K562 (cell line): ENCODE measurements at regions not wholly inside any gene's neighbourhood (a gene's known extent, or its start where the extent isn't known, plus 50 kb on each side); places are given as distances from the start of the nearest gene placed in this dataset.

ENCODE experiments used
- ATAC-seq: fragments of 200-7000 bp; cut with Tn5 transposase; 3 replicates; pipeline ENCODE4 v1.9.1; 2020; ENCODE audit warnings: moderate library complexity
- BruUV-seq: library from RNA; stranded (reverse); fragments of 400-500 nt; replicated peaks from 2 replicates; lab custom pipeline; 2021; lab: Mats Ljungman, UMichigan
- CTCF ChIA-PET: fragments of 300-600 bp; formaldehyde crosslinking; extraction: SDS; loops from one replicate; lab custom pipeline; 2021; ENCODE audit warnings: low intra/inter-chr PET ratio; lab: Yijun Ruan, JAX
- POLR2A ChIA-PET: fragments of 300-600, 350-650 bp; sonication (Branson Sonifier 250); formaldehyde crosslinking; extraction: SDS; loops from one replicate; lab custom pipeline; 2021; ENCODE audit warnings: antibody characterized with exemption, inconsistent platforms; lab: Yijun Ruan, JAX
- DNase-seq, 4 experiments: peaks; one replicate each; pipeline versions ENCODE4 v3.0.0 to v3.0.0-alpha.2; 2011 to 2018; ENCODE audit warnings: low spot score in 3 of 4, mixed read lengths in 3 of 4; ENCODE audit errors: extremely low read depth in 1 of 4
- FAIRE-seq: peaks from 2 replicates; lab custom pipeline; 2011; peaks lifted over from hg19 to GRCh38; lab: Jason Lieb, UNC
- H2AFZ ChIP-seq: 2 replicates; pipeline ENCODE4 v1.6.0; 2011; ENCODE audit warnings: low read depth, low read length, control low read depth, inconsistent platforms
- H3K27ac ChIP-seq: fragments of 200-600 bp; 3 replicates; pipeline ENCODE4 v1.8.0; 2011; ENCODE audit warnings: low read depth, mild to moderate bottlenecking, control low read depth, inconsistent platforms, low read length, moderate library complexity, mixed read lengths; ENCODE audit errors: extremely low read depth
- H3K27me3 ChIP-seq, 2 experiments: fragments of 300-600 bp in 1 of 2; 2 replicates in 1 of 2; 3 replicates in 1 of 2; pipeline versions ENCODE4 v1.6.0 to v1.8.0; 2011; ENCODE audit warnings: inconsistent platforms in 2 of 2, low read length in 2 of 2, mild to moderate bottlenecking in 1 of 2, mixed read lengths in 1 of 2, moderate library complexity in 1 of 2; ENCODE audit not compliant: control insufficient read depth in 2 of 2, insufficient read depth in 2 of 2
- H3K36me3 ChIP-seq: fragments of 300-600 bp; 3 replicates; pipeline ENCODE4 v1.8.0; 2011; ENCODE audit warnings: mild to moderate bottlenecking, low read length, inconsistent platforms; ENCODE audit not compliant: control insufficient read depth, insufficient read depth
- H3K4me1 ChIP-seq, 2 experiments: fragments of 200-600 bp in 1 of 2; replicated peaks in 1 of 2; 2 replicates in 1 of 2; 3 replicates in 1 of 2; pipeline versions ENCODE4 v1.5.1 to v1.8.0; 2011; ENCODE audit warnings: inconsistent platforms in 2 of 2, low read length in 2 of 2, mild to moderate bottlenecking in 1 of 2, mixed read lengths in 1 of 2, moderate library complexity in 1 of 2; ENCODE audit not compliant: control insufficient read depth in 2 of 2, insufficient read depth in 2 of 2
- H3K4me2 ChIP-seq: 2 replicates; pipeline ENCODE4 v1.6.1; 2011; ENCODE audit warnings: low read length, control low read depth, inconsistent platforms, mixed read lengths; ENCODE audit not compliant: insufficient read depth
- H3K4me3 ChIP-seq: fragments of 200-600 bp; sonication (generic), shearing (Covaris generic); 2 replicates; pipeline ENCODE4 v1.5.1; 2016; ENCODE audit warnings: control low read depth, inconsistent platforms
- H3K79me2 ChIP-seq: fragments of 200-600 bp; 3 replicates; pipeline ENCODE4 v1.8.0; 2011; ENCODE audit warnings: low read length, inconsistent platforms; ENCODE audit not compliant: control insufficient read depth, insufficient read depth
- H3K9ac ChIP-seq, 2 experiments: 2 replicates each; pipeline versions ENCODE4 v1.6.0 to v1.6.1; 2011; ENCODE audit warnings: low read depth in 2 of 2, low read length in 2 of 2, control low read depth in 1 of 2, inconsistent platforms in 1 of 2, mild to moderate bottlenecking in 1 of 2, mixed read lengths in 1 of 2; ENCODE audit not compliant: insufficient read depth in 1 of 2
- H3K9me1 ChIP-seq: one replicate; pipeline ENCODE4 v1.6.0; 2011; ENCODE audit warnings: inconsistent platforms, mild to moderate bottlenecking, low read length, moderate library complexity; ENCODE audit not compliant: control insufficient read depth, insufficient read depth
- H3K9me3 ChIP-seq: replicated peaks from 2 replicates; pipeline ENCODE4 v1.5.1; 2011; ENCODE audit warnings: low read depth, low read length, inconsistent platforms; ENCODE audit not compliant: control insufficient read depth, insufficient read depth
- H4K20me1 ChIP-seq: replicated peaks from 2 replicates; pipeline ENCODE4 v1.6.1; 2011; ENCODE audit warnings: low read length, inconsistent platforms, mixed read lengths; ENCODE audit not compliant: control insufficient read depth, insufficient read depth
- KHSRP ChIP-seq: fragments of 450-650 bp; IDR thresholded peaks from 2 replicates; pipeline ENCODE4 v1.6.1; 2017
- NFYB ChIP-seq: IDR thresholded peaks from 2 replicates; pipeline ENCODE4 v1.6.1; 2011; ENCODE audit warnings: mild to moderate bottlenecking, moderate library complexity; ENCODE audit not compliant: insufficient read length; ENCODE audit errors: extremely low read depth
- RBM25 ChIP-seq: fragments of 200-400 bp; formaldehyde crosslinking; IDR thresholded peaks from 2 replicates; pipeline ENCODE4 v1.6.1; 2018; ENCODE audit warnings: low read length, low read depth, moderate library complexity; ENCODE audit not compliant: severe bottlenecking
- SMAD2 ChIP-seq: fragments of 150-350 bp; IDR thresholded peaks from 2 replicates; pipeline ENCODE4 v1.6.1; 2014; ENCODE audit warnings: low read depth, mild to moderate bottlenecking, low read length
- SMARCA4 ChIP-seq: fragments of 450-650 bp; IDR thresholded peaks from 2 replicates; pipeline ENCODE4 v1.6.1; 2016
- USF2 ChIP-seq: sonication (generic); formaldehyde crosslinking; IDR thresholded peaks from 2 replicates; pipeline ENCODE4 v1.5.0; 2020; ENCODE audit warnings: missing genetic modification reagents
- ZNF12 ChIP-seq: sonication (generic); formaldehyde crosslinking; IDR thresholded peaks from 2 replicates; pipeline ENCODE4 v1.4.0; 2020; ENCODE audit warnings: mild to moderate bottlenecking, missing genetic modification reagents
- ZNF512 ChIP-seq: IDR thresholded peaks from 2 replicates; pipeline ENCODE4 v1.6.1; 2016; ENCODE audit warnings: missing genetic modification characterization, missing compliant biosample characterization
- WGBS: fragments of 100-300 bp; shearing (Covaris generic); methylation state at CpG from one replicate; pipeline ENCODE4 v1.1.6; 2016; ENCODE audit warnings: low coverage, mixed read lengths; ENCODE audit not compliant: insufficient coverage; ENCODE audit errors: missing lambda C conversion rate; 5-methylcytosine and 5-hydroxymethylcytosine counted together
- in situ Hi-C: fragments of 300-500 bp; cut with MboI; formaldehyde crosslinking; loops from 4 replicates; pipeline ENCODE4 v1.15.0; 2018; ENCODE audit warnings: inconsistent platforms, mixed read lengths
- intact Hi-C: fragments of 100-400 bp; cut with micrococcal nuclease; formaldehyde crosslinking; loops from 2 replicates; pipeline ENCODE4 v1.14.2; 2022

GRCh38 chr5:38200872-38201557, 57.3 kb upstream of the EGFLAM start:
- Histone ChIP-seq H3K36me3 (no peaks in the 10 kb centered on the region), H3K27me3 (peaks cover 0 to 13% of the 10 kb centered on the region in 2 experiments; a peak in 2 of 5 replicates), H3K9me1 (no peaks in the 10 kb centered on the region), H3K9me3 (no peaks in the 10 kb centered on the region), H3K27ac (no peak overlapping the region), H4K20me1 (no peaks in the 10 kb centered on the region), H3K4me3 (no peak overlapping the region), H3K4me1 (no peaks in the 10 kb centered on the region), H3K4me2 (no peak overlapping the region), H3K79me2 (no peaks in the 10 kb centered on the region), H2AFZ (no peak overlapping the region), H3K9ac (no peak overlapping the region)
- no peak for DNase-seq
- in situ Hi-C loops = no loop called here
- BruUV-seq = no TSS peak
- intact Hi-C loops = no loop called here
- no peak for FAIRE-seq
- WGBS = 0% methylated on average over 1 of the region's 1 CpG
- no peak for TF ChIP-seq ZNF12
- TF ChIP-seq NFYB = peak; percentile 51
- no peak for TF ChIP-seq SMAD2
- TF ChIP-seq SMARCA4 = no peak
- peak; percentile 50 for TF ChIP-seq USF2 (CRISPR knock-in tag)
- peak; percentile 66 for TF ChIP-seq ZNF512 (tag)
- peak; percentile 7 for TF ChIP-seq RBM25
- TF ChIP-seq KHSRP = no peak
- POLR2A ChIA-PET = interaction anchor here (0.6 kb wide), 1 partner anchor 99 kb away, joined by 3 read pairs; no protein-coding TSS in a partner anchor
- ATAC-seq = no peak
- CTCF ChIA-PET = no interaction called here
